VCaP (cell line): ENCODE measurements at regions not wholly inside any gene's neighbourhood (a gene's known extent, or its start where the extent isn't known, plus 50 kb on each side); places are given as distances from the start of the nearest gene placed in this dataset.

Experiments
- H3K27ac ChIP-seq: fragments of 450-650 bp; 2 replicates; pipeline ENCODE4 v1.5.1; 2017
- TF ChIP-seq, protein P1 (sequence below): fragments of 450-650 bp; conservative IDR thresholded peaks from 2 replicates; pipeline ENCODE4 v1.5.1; 2017; ENCODE audit warnings: mild to moderate bottlenecking, moderate library complexity

GRCh38 chr18:56021809-56022195 is 433.8 kb upstream of the TCF4 start:
- H3K27ac ChIP-seq = no peak overlapping the region
- TF ChIP-seq, protein P1, sequence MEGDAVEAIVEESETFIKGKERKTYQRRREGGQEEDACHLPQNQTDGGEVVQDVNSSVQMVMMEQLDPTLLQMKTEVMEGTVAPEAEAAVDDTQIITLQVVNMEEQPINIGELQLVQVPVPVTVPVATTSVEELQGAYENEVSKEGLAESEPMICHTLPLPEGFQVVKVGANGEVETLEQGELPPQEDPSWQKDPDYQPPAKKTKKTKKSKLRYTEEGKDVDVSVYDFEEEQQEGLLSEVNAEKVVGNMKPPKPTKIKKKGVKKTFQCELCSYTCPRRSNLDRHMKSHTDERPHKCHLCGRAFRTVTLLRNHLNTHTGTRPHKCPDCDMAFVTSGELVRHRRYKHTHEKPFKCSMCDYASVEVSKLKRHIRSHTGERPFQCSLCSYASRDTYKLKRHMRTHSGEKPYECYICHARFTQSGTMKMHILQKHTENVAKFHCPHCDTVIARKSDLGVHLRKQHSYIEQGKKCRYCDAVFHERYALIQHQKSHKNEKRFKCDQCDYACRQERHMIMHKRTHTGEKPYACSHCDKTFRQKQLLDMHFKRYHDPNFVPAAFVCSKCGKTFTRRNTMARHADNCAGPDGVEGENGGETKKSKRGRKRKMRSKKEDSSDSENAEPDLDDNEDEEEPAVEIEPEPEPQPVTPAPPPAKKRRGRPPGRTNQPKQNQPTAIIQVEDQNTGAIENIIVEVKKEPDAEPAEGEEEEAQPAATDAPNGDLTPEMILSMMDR = no peak

DNA sequence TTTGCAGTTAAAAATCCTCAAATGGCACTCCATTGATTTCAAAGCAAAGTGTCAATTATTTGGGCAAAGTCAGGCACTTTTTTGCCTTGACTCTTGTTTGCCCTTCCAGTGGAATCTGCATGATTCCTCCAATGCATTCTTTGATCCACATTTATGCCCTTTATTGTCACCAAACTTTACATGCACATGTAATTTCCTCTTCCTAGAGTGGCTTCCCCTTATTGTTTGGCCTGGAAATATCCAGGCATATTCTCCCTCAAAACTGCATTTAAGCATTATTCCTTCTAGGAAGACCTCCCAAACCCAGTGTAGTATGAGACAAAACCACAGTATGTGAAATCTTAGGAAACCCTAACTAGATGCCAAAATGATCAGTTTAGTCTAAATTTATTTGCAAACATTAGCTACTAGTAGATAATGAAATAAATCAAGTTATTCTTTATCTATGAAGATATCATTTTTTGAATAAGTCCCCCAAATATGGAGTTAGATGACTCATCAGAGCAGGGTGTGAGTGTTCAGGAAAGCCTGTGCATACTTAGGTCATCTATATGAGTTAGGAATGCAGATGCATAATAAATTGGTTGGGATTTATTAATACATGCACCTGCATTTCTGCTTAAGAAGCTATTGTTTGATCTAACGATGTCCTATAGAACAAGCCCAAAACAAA is 433.3 kb upstream of the TCF4 start:
- no peak overlapping the region for H3K27ac ChIP-seq
- TF ChIP-seq, protein P1 = no peak

- TF ChIP-seq, protein P1 = no peak
- H3K27ac ChIP-seq = no peak overlapping the region
Observed at GRCh38 chr18:56019908-56020307, 431.9 kb upstream of the TCF4 start.

GRCh38 chr18:56019156-56019555 is 431.2 kb upstream of the TCF4 start:
- TF ChIP-seq, protein P1 = no peak
- H3K27ac ChIP-seq = no peak overlapping the region

DNA sequence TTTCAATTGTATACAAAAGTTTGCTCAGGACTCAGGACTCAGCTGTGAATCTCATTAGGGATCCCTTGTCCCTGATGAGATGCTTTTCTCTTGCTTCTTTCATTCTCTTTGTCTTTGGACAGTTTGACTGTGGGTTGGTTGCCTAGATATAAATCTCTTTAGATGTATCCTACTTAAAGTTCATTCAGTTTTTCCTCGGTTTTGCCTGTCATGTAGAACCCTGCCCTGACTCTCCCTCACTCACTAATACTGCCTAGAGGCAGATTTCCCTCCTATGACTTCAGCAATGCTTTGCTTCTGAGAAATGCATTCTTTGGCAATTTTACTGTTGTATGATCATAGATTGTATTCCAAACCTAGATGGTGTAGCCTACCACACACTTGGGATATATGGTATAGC is 421.4 kb upstream of the TCF4 start:
- TF ChIP-seq, protein P1 = no peak
- H3K27ac ChIP-seq = no peak overlapping the region

DNA sequence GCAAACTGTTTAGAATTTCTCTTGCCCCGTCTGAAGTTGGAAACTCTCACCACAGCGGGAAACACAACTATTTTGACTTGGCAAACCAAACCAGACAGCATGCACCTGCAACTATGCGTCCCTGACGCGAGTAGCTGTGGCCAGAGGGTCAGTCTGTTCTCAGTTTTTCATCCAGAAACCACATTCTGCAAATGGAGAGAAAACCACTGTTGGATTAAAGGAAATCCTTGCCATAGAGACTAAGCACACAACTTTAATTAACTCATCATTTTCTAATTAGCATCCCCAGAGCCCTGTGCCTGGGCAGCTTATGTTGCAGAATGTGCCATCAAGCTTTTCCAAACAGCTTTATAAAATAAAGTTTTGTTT is 415.7 kb upstream of the TCF4 start:
- H3K27ac ChIP-seq = no peak overlapping the region
- TF ChIP-seq, protein P1 = no peak

- TF ChIP-seq, protein P1 = no peak
- no peak overlapping the region for H3K27ac ChIP-seq
Observed at GRCh38 chr18:56003009-56003719, 415.2 kb upstream of the TCF4 start.
